ENCODE measurements at regions not wholly inside any gene's neighbourhood (a gene's known extent, or its start where the extent isn't known, plus 50 kb on each side); places are given as distances from the start of the nearest gene placed in this dataset.

DNA sequence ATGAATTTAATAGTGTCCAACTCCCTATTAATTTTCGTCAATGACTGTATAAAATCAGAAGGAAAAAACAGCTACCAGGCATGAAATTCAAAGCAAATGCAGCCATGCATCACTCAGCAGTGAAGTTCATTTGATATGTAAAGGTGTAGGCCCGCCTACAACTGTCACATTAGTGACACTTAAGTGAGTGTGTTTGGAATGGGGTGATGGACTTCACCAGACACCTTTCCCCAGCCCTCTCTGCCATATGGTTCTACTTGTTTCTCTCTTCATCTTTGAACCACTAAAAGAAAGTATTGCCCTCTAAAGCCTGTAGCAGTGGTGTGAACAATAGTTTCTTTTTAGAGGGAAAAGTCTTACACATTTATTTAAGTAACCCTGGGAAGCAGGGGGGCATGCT is 124.0 kb downstream of the SIPA1L2 start (continued):
- TF ChIP-seq, protein P1, sequence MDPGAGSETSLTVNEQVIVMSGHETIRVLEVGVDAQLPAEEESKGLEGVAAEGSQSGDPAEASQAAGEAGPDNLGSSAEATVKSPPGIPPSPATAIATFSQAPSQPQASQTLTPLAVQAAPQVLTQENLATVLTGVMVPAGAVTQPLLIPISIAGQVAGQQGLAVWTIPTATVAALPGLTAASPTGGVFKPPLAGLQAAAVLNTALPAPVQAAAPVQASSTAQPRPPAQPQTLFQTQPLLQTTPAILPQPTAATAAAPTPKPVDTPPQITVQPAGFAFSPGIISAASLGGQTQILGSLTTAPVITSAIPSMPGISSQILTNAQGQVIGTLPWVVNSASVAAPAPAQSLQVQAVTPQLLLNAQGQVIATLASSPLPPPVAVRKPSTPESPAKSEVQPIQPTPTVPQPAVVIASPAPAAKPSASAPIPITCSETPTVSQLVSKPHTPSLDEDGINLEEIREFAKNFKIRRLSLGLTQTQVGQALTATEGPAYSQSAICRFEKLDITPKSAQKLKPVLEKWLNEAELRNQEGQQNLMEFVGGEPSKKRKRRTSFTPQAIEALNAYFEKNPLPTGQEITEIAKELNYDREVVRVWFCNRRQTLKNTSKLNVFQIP (CRISPR knock-in tag; IDR thresholded peaks at IDR 0.05; ENCODE audit: borderline replicate concordance, low read depth): no peak
- no peak for TF ChIP-seq ZNF70 (CRISPR knock-in tag; IDR thresholded peaks at IDR 0.05)
- no peak for TF ChIP-seq GLIS3 (CRISPR knock-in tag; IDR thresholded peaks at IDR 0.05)

DNA sequence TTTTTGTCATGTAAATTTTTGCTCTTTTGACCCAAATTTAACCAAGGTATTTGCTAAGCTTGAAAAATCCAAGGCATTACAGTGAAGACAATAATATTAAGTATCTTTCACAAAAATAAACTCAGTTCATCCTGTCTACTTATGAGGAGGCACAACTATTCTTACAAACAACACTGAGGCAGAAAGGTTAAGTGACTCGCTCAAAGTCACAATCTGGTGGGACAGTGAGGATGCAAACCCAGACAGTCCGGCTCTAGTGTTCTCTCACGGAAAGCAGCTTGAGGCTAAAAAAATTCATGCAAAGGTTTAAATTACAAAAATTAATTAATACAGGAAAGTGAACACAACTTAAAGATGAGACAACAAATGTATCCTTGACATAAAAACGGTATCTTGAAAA is 125.3 kb downstream of the SIPA1L2 start:
- TF ChIP-seq, protein P1 (CRISPR knock-in tag; IDR thresholded peaks at IDR 0.05; ENCODE audit: borderline replicate concordance, low read depth): no peak
- TF ChIP-seq RARB (CRISPR knock-in tag; IDR thresholded peaks at IDR 0.05) (no peak), ZC3H10 (CRISPR knock-in tag; IDR thresholded peaks at IDR 0.05) (no peak), PPARA (CRISPR knock-in tag; IDR thresholded peaks at IDR 0.05; ENCODE audit: borderline replicate concordance) (no peak), ARNTL (CRISPR knock-in tag; IDR thresholded peaks at IDR 0.05; ENCODE audit: borderline replicate concordance, low read depth) (no peak), ISL1 (CRISPR knock-in tag; IDR thresholded peaks at IDR 0.05) (no peak), BACH2 (CRISPR knock-in tag; IDR thresholded peaks at IDR 0.05; ENCODE audit: borderline replicate concordance) (no peak), ZNF565 (CRISPR knock-in tag; conservative IDR thresholded peaks at IDR 0.05; ENCODE audit: low read depth) (no peak), GLIS3 (CRISPR knock-in tag; IDR thresholded peaks at IDR 0.05) (no peak)
- TF ChIP-seq, protein P2, sequence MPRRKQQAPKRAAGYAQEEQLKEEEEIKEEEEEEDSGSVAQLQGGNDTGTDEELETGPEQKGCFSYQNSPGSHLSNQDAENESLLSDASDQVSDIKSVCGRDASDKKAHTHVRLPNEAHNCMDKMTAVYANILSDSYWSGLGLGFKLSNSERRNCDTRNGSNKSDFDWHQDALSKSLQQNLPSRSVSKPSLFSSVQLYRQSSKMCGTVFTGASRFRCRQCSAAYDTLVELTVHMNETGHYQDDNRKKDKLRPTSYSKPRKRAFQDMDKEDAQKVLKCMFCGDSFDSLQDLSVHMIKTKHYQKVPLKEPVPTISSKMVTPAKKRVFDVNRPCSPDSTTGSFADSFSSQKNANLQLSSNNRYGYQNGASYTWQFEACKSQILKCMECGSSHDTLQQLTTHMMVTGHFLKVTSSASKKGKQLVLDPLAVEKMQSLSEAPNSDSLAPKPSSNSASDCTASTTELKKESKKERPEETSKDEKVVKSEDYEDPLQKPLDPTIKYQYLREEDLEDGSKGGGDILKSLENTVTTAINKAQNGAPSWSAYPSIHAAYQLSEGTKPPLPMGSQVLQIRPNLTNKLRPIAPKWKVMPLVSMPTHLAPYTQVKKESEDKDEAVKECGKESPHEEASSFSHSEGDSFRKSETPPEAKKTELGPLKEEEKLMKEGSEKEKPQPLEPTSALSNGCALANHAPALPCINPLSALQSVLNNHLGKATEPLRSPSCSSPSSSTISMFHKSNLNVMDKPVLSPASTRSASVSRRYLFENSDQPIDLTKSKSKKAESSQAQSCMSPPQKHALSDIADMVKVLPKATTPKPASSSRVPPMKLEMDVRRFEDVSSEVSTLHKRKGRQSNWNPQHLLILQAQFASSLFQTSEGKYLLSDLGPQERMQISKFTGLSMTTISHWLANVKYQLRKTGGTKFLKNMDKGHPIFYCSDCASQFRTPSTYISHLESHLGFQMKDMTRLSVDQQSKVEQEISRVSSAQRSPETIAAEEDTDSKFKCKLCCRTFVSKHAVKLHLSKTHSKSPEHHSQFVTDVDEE (CRISPR knock-in tag; IDR thresholded peaks at IDR 0.05): no peak
- TF ChIP-seq, protein P3, sequence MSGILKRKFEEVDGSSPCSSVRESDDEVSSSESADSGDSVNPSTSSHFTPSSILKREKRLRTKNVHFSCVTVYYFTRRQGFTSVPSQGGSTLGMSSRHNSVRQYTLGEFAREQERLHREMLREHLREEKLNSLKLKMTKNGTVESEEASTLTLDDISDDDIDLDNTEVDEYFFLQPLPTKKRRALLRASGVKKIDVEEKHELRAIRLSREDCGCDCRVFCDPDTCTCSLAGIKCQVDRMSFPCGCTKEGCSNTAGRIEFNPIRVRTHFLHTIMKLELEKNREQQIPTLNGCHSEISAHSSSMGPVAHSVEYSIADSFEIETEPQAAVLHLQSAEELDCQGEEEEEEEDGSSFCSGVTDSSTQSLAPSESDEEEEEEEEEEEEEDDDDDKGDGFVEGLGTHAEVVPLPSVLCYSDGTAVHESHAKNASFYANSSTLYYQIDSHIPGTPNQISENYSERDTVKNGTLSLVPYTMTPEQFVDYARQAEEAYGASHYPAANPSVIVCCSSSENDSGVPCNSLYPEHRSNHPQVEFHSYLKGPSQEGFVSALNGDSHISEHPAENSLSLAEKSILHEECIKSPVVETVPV (CRISPR knock-in tag; IDR thresholded peaks at IDR 0.05): no peak
- no peak for ATAC-seq

DNA sequence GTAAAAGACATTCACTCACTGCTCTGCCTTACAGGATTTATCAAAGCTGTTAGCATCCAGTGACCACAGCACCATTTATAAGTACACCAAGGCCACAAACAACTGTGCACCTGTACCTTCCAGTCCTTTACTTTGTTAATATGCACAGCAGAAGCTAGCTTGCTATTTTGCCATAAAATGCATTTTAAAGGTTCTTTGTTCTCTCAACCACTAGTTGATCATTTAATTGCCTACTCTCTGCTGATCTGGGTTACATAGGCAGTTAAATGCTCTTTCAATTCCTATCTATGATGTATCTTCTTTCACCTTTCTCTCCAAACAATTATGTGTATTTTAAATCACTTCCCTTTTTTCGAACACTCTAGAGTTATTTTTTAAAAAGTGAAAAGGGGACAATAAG is 126.4 kb downstream of the SIPA1L2 start:
- no peak for ATAC-seq
- TF ChIP-seq, protein P2 (CRISPR knock-in tag; IDR thresholded peaks at IDR 0.05): no peak
- TF ChIP-seq, protein P3 (CRISPR knock-in tag; IDR thresholded peaks at IDR 0.05): no peak
- TF ChIP-seq ZNF70 (CRISPR knock-in tag; IDR thresholded peaks at IDR 0.05) (no peak), SNAI2 (CRISPR knock-in tag; IDR thresholded peaks at IDR 0.05) (no peak), RARB (CRISPR knock-in tag; IDR thresholded peaks at IDR 0.05) (no peak), TOX (CRISPR knock-in tag; IDR thresholded peaks at IDR 0.05; ENCODE audit: borderline replicate concordance) (no peak), ISL1 (CRISPR knock-in tag; IDR thresholded peaks at IDR 0.05) (no peak), ESRRG (CRISPR knock-in tag; IDR thresholded peaks at IDR 0.05) (no peak), CSDC2 (CRISPR knock-in tag; IDR thresholded peaks at IDR 0.05) (no peak)
- TF ChIP-seq, protein P4, sequence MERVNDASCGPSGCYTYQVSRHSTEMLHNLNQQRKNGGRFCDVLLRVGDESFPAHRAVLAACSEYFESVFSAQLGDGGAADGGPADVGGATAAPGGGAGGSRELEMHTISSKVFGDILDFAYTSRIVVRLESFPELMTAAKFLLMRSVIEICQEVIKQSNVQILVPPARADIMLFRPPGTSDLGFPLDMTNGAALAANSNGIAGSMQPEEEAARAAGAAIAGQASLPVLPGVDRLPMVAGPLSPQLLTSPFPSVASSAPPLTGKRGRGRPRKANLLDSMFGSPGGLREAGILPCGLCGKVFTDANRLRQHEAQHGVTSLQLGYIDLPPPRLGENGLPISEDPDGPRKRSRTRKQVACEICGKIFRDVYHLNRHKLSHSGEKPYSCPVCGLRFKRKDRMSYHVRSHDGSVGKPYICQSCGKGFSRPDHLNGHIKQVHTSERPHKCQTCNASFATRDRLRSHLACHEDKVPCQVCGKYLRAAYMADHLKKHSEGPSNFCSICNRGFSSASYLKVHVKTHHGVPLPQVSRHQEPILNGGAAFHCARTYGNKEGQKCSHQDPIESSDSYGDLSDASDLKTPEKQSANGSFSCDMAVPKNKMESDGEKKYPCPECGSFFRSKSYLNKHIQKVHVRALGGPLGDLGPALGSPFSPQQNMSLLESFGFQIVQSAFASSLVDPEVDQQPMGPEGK (CRISPR knock-in tag; IDR thresholded peaks at IDR 0.05; ENCODE audit: borderline replicate concordance): no peak
- TF ChIP-seq, protein P5, sequence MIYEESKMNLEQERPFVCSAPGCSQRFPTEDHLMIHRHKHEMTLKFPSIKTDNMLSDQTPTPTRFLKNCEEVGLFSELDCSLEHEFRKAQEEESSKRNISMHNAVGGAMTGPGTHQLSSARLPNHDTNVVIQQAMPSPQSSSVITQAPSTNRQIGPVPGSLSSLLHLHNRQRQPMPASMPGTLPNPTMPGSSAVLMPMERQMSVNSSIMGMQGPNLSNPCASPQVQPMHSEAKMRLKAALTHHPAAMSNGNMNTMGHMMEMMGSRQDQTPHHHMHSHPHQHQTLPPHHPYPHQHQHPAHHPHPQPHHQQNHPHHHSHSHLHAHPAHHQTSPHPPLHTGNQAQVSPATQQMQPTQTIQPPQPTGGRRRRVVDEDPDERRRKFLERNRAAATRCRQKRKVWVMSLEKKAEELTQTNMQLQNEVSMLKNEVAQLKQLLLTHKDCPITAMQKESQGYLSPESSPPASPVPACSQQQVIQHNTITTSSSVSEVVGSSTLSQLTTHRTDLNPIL (CRISPR knock-in tag; IDR thresholded peaks at IDR 0.05; ENCODE audit: low read depth): no peak
